Uterus (tissue), 3 donors: ENCODE measurements at regions not wholly inside any gene's neighbourhood (a gene's known extent, or its start where the extent isn't known, plus 50 kb on each side); places are given as distances from the start of the nearest gene placed in this dataset.
"Not testable (repeated sequence)": the region's sequence is repeated elsewhere in the genome, so short reads cannot be mapped to it uniquely, and the experiment has no call there.

Source experiments
- DNase-seq, 2 donors: peaks; one replicate each; pipeline ENCODE4 v3.0.0-alpha.2; 2019 to 2020
- H3K27ac ChIP-seq, 2 donors: fragments of 200-600 bp; sonication (generic); 1 replicate in 1 of 2; 2 replicates in 1 of 2; pipeline ENCODE4 v1.5.1; 2016 to 2018
- H3K27me3 ChIP-seq, 2 donors: fragments of 200-600 bp; sonication (generic); one replicate each; pipeline ENCODE4 v1.5.1; 2018 to 2019; ENCODE audit warnings: control low read depth in 1 of 2
- H3K36me3 ChIP-seq, 2 donors: fragments of 200-600 bp; sonication (generic); one replicate each; pipeline ENCODE4 v1.5.1; 2019; ENCODE audit warnings: control low read depth in 1 of 2
- H3K4me1 ChIP-seq, 2 donors: fragments of 200-600 bp; sonication (generic); one replicate each; pipeline ENCODE4 v1.5.1; 2018 to 2019; ENCODE audit warnings: control low read depth in 1 of 2
- H3K4me3 ChIP-seq, 2 donors: fragments of 200-600 bp; sonication (generic); 1 replicate in 1 of 2; 2 replicates in 1 of 2; pipeline ENCODE4 v1.5.1; 2018 to 2019; ENCODE audit warnings: mild to moderate bottlenecking in 1 of 2
- H3K9me3 ChIP-seq, 2 donors: fragments of 200-600 bp; sonication (generic); one replicate each; pipeline ENCODE4 v1.5.1; 2019; ENCODE audit warnings: control low read depth in 1 of 2
- CTCF ChIP-seq, 4 experiments: fragments of 200-600 bp in 2 of 4; fragments of 450-650 bp in 2 of 4; sonication (generic) in 2 of 4; IDR thresholded peaks; one replicate each; pipeline ENCODE4 v1.5.1; 2016 to 2019; ENCODE audit warnings: antibody characterized with exemption in 4 of 4, mild to moderate bottlenecking in 2 of 4, moderate library complexity in 1 of 4
- POLR2A ChIP-seq, 2 donors: fragments of 450-650 bp; IDR thresholded peaks; one replicate each; pipeline ENCODE4 v1.6.1; 2016; ENCODE audit warnings: antibody characterized with exemption in 2 of 2, mild to moderate bottlenecking in 1 of 2, moderate library complexity in 1 of 2
- intact Hi-C: fragments of 100-400 bp; cut with DNase I; formaldehyde crosslinking; loops from one replicate; pipeline ENCODE4 v1.15.1; 2023; ENCODE audit warnings: low total_unique reads
- donor health status: DM: yes; HTN: yes; CAD: no.

GRCh38 chr11:114802878-114803277 is 124.6 kb downstream of the NXPE2 start:
- H3K36me3 ChIP-seq, result no peaks in the 10 kb centered on the region
- H3K27ac ChIP-seq, result no peak overlapping the region
- no peaks in the 10 kb centered on the region for H3K9me3 ChIP-seq
- DNase-seq, result no peak
- H3K4me3 ChIP-seq, result no peak overlapping the region
- TF ChIP-seq POLR2A (IDR thresholded peaks at IDR 0.05) (no peak), CTCF (IDR thresholded peaks at IDR 0.05) (no peak)
- intact Hi-C loops, result no loop called here
- H3K4me1 ChIP-seq, result no peaks in the 10 kb centered on the region
- no peaks in the 10 kb centered on the region for H3K27me3 ChIP-seq

GRCh38 chr11:114805431-114805830 is 127.1 kb downstream of the NXPE2 start:
- H3K27me3 ChIP-seq, H3K36me3 ChIP-seq, H3K4me1 ChIP-seq, intact Hi-C loops, H3K4me3 ChIP-seq, H3K9me3 ChIP-seq, DNase-seq, H3K27ac ChIP-seq: not testable (repeated sequence)

- Histone ChIP-seq H3K4me3 (no peak overlapping the region), H3K9me3 (no peaks in the 10 kb centered on the region), H3K27me3 (no peaks in the 10 kb centered on the region), H3K36me3 (no peaks in the 10 kb centered on the region), H3K4me1 (no peaks in the 10 kb centered on the region), H3K27ac (no peak overlapping the region)
- intact Hi-C loops, result no loop called here
- TF ChIP-seq CTCF (IDR thresholded peaks at IDR 0.05) (no peak), POLR2A (IDR thresholded peaks at IDR 0.05) (no peak)
- no peak for DNase-seq
Observed at GRCh38 chr11:114811971-114812370, 133.6 kb downstream of the NXPE2 start.

GRCh38 chr11:114812733-114813132 is 134.4 kb downstream of the NXPE2 start:
- Histone ChIP-seq H3K27me3 (no peaks in the 10 kb centered on the region), H3K27ac (no peak overlapping the region), H3K4me3 (no peak overlapping the region), H3K36me3 (no peaks in the 10 kb centered on the region), H3K9me3 (no peaks in the 10 kb centered on the region), H3K4me1 (no peaks in the 10 kb centered on the region)
- no peak for DNase-seq
- no peak for TF ChIP-seq CTCF (IDR thresholded peaks at IDR 0.05)
- no peak for TF ChIP-seq POLR2A (IDR thresholded peaks at IDR 0.05)
- intact Hi-C loops, result no loop called here

GRCh38 chr11:114813189-114813718 is 134.9 kb downstream of the NXPE2 start:
- Histone ChIP-seq H3K27me3 (no peaks in the 10 kb centered on the region), H3K36me3 (no peaks in the 10 kb centered on the region), H3K4me3 (no peak overlapping the region), H3K9me3 (no peaks in the 10 kb centered on the region), H3K4me1 (no peaks in the 10 kb centered on the region), H3K27ac (no peak overlapping the region)
- no peak for DNase-seq
- TF ChIP-seq CTCF (IDR thresholded peaks at IDR 0.05), result no peak
- TF ChIP-seq POLR2A (IDR thresholded peaks at IDR 0.05), result no peak
- intact Hi-C loops, result no loop called here

- TF ChIP-seq POLR2A (IDR thresholded peaks at IDR 0.05), result no peak
- no peak for TF ChIP-seq CTCF (IDR thresholded peaks at IDR 0.05)
- intact Hi-C loops, result no loop called here
- Histone ChIP-seq H3K9me3 (no peaks in the 10 kb centered on the region), H3K4me3 (no peak overlapping the region), H3K36me3 (no peaks in the 10 kb centered on the region), H3K4me1 (no peaks in the 10 kb centered on the region), H3K27ac (no peak overlapping the region), H3K27me3 (no peaks in the 10 kb centered on the region)
- no peak for DNase-seq
Observed at GRCh38 chr11:114815176-114815575, 136.8 kb downstream of the NXPE2 start.
